GM23248 (cell line): ENCODE measurements at regions not wholly inside any gene's neighbourhood (a gene's known extent, or its start where the extent isn't known, plus 50 kb on each side); places are given as distances from the start of the nearest gene placed in this dataset.

Source experiments
- DNase-seq: peaks from one replicate; pipeline ENCODE4 v3.0.0-alpha.2; 2015
- H2AFZ ChIP-seq: fragments of 200-600 bp; sonication (generic); 2 replicates; pipeline ENCODE4 v1.6.1; 2016; ENCODE audit warnings: antibody characterized with exemption
- H3F3A ChIP-seq: fragments of 200-600 bp; sonication (generic); 2 replicates; pipeline ENCODE4 v1.6.1; 2016; ENCODE audit warnings: mild to moderate bottlenecking, antibody characterized with exemption, mixed run types; ENCODE audit not compliant: insufficient read depth
- H3K27ac ChIP-seq: fragments of 200-600 bp; sonication (generic); 2 replicates; pipeline ENCODE4 v1.5.1; 2016; ENCODE audit warnings: mild to moderate bottlenecking
- H3K27me3 ChIP-seq: fragments of 200-600 bp; sonication (generic); replicated peaks from 2 replicates; pipeline ENCODE4 v1.6.1; 2016; ENCODE audit warnings: mild to moderate bottlenecking; ENCODE audit not compliant: insufficient read depth
- H3K36me3 ChIP-seq: fragments of 200-600 bp; sonication (generic); 2 replicates; pipeline ENCODE4 v1.6.1; 2016; ENCODE audit warnings: low read depth, mild to moderate bottlenecking
- H3K4me1 ChIP-seq: fragments of 200-600 bp; sonication (generic); 2 replicates; pipeline ENCODE4 v1.6.1; 2016; ENCODE audit warnings: mild to moderate bottlenecking; ENCODE audit not compliant: insufficient read depth
- H3K4me2 ChIP-seq: fragments of 200-600 bp; sonication (generic); one replicate; pipeline ENCODE4 v1.6.1; 2016; ENCODE audit warnings: mild to moderate bottlenecking; ENCODE audit not compliant: unreplicated experiment
- H3K4me3 ChIP-seq: fragments of 200-600 bp; sonication (generic); 2 replicates; pipeline ENCODE4 v1.5.1; 2016; ENCODE audit warnings: mild to moderate bottlenecking
- H3K79me2 ChIP-seq: fragments of 200-600 bp; sonication (generic); 2 replicates; pipeline ENCODE4 v1.6.1; 2016; ENCODE audit warnings: mild to moderate bottlenecking; ENCODE audit not compliant: insufficient read depth
- H3K9ac ChIP-seq: fragments of 200-600 bp; sonication (generic); 2 replicates; pipeline ENCODE4 v1.6.1; 2016; ENCODE audit warnings: mild to moderate bottlenecking
- H3K9me2 ChIP-seq: fragments of 200-600 bp; sonication (generic); 2 replicates; pipeline ENCODE4 v1.6.1; 2016; ENCODE audit warnings: mixed run types, mild to moderate bottlenecking, moderate library complexity; ENCODE audit not compliant: insufficient read depth
- H3K9me3 ChIP-seq: fragments of 200-600 bp; sonication (generic); one replicate; pipeline ENCODE4 v1.6.1; 2017; ENCODE audit warnings: low read depth
- H4K20me1 ChIP-seq: fragments of 200-600 bp; sonication (generic); 2 replicates; pipeline ENCODE4 v1.6.0; 2016; ENCODE audit not compliant: insufficient read depth
- EZH2 ChIP-seq: fragments of 200-600 bp; sonication (generic); IDR thresholded peaks from 2 replicates; pipeline ENCODE4 v1.6.1; 2018; ENCODE audit warnings: antibody characterized with exemption, mild to moderate bottlenecking; ENCODE audit not compliant: insufficient read depth, poor library complexity, severe bottlenecking
- EZH2phosphoT487 ChIP-seq: fragments of 200-600 bp; sonication (generic); IDR thresholded peaks from 2 replicates; pipeline ENCODE4 v1.6.1; 2018; ENCODE audit warnings: antibody characterized with exemption, moderate library complexity, mild to moderate bottlenecking, low read depth; ENCODE audit not compliant: insufficient read depth
- WGBS, 2 experiments: methylation state at CpG; one replicate each; pipeline ENCODE4 v1.1.6; 2015 to 2017; ENCODE audit warnings: low lambda C conversion rate in 2 of 2, low coverage in 1 of 2; ENCODE audit errors: missing lambda C conversion rate in 2 of 2; 5-methylcytosine and 5-hydroxymethylcytosine counted together
- in situ Hi-C: fragments of 300-500 bp; cut with MboI; formaldehyde crosslinking; loops from 2 replicates; pipeline ENCODE4 v1.15.0; 2020

DNA sequence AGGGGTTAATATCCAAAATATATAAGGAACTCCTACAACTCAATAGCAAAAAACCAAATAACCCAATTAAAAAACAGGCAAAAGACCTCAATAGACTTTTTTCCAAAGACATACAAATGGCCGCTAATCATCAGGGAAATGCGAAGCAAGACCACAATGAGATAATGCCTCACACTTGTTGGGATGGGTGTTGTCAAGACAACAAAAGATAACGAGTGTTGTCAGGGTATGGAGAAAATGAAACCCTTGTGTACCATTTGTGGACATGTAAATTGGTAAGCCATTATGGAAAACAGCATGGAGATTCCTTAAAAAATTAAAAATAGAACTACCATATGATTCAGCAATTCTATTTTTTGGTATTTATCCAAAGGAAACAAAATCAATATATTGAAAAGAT lies 620.2 kb downstream of the ACTL7B start:
- Histone ChIP-seq H3K4me1 (no peaks in the 10 kb centered on the region), H3K79me2 (no peaks in the 10 kb centered on the region), H2AFZ (no peak overlapping the region), H3K9me2 (no peaks in the 10 kb centered on the region), H3K9me3 (no peaks in the 10 kb centered on the region), H3K36me3 (no peaks in the 10 kb centered on the region), H4K20me1 (no peaks in the 10 kb centered on the region), H3F3A (no peaks in the 10 kb centered on the region), H3K4me3 (no peak overlapping the region), H3K27ac (no peak overlapping the region), H3K27me3 (no peaks in the 10 kb centered on the region), H3K9ac (no peak overlapping the region), H3K4me2 (no peak overlapping the region)
- no peak for DNase-seq
- in situ Hi-C loops, result no loop called here
- WGBS, 2 experiments, result 86 to 87% methylated on average over 3 of the region's 3 CpGs
- TF ChIP-seq EZH2, result no peak
- TF ChIP-seq EZH2phosphoT487, result no peak

DNA sequence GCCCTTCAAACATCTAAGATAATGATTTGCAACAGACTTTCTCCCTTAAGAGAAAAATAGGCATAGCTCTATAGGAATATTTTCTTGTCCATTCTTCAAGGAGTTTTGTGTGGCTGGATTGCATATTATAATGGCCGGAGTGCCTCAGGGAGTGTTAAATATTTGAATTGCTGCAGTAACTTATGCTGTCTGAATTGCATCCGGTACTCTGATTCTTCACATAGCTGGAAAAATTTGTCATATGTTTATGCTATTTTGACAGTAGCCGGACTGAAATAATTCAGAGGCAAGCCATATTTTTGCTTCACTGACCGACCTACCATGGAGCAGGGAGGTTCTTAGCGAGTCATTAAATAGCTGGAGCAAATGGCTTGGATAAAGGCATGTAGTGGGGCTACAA lies 621.0 kb downstream of the ACTL7B start:
- H3K9ac ChIP-seq, result no peak overlapping the region
- in situ Hi-C loops, result no loop called here
- H3K79me2 ChIP-seq, result no peaks in the 10 kb centered on the region
- no peak overlapping the region for H3K27ac ChIP-seq
- H3K27me3 ChIP-seq, result no peaks in the 10 kb centered on the region
- no peaks in the 10 kb centered on the region for H3K9me3 ChIP-seq
- no peaks in the 10 kb centered on the region for H3F3A ChIP-seq
- no peak overlapping the region for H3K4me2 ChIP-seq
- DNase-seq, result no peak
- H3K9me2 ChIP-seq, result no peaks in the 10 kb centered on the region
- no peaks in the 10 kb centered on the region for H3K4me1 ChIP-seq
- no peak overlapping the region for H3K4me3 ChIP-seq
- H4K20me1 ChIP-seq, result no peaks in the 10 kb centered on the region
- no peak overlapping the region for H2AFZ ChIP-seq
- 76 to 80% methylated on average over 5 of the region's 5 CpGs for WGBS, 2 experiments
- H3K36me3 ChIP-seq, result no peaks in the 10 kb centered on the region
- TF ChIP-seq EZH2phosphoT487, result no peak
- no peak for TF ChIP-seq EZH2

DNA sequence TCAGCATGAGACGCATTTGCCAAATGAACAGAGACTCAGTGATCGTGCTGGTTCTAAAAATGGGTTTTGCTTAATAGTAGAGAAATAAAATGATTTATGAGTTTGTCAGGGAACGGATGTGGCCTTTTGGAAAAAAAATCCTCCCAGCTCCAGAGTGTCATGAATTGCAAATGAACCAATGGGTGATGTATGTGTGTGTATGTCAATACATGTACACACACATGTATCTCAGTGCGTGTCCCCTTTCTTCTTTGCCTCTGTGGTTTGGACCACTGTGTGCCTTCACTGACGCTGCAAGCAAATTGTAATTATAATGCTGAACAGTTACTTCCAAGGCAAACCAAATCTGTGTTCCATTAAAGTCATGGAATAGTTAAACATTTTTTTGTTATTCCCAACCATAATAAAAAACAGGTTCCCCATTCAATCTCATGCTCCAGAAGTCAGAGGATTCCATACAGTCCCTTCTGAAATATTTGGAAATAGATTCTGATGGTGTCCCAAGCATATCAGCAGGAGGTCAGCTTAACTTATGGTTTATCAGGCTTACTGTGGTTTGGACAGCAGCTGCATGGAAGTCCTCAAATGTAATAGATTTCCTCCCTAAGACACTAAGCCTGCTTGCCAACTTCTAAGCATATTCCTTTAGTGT lies 630.5 kb downstream of the ACTL7B start:
- H3F3A ChIP-seq, result no peaks in the 10 kb centered on the region
- H3K4me1 ChIP-seq, result no peaks in the 10 kb centered on the region
- no peak overlapping the region for H3K9ac ChIP-seq
- no peaks in the 10 kb centered on the region for H3K9me2 ChIP-seq
- H3K4me3 ChIP-seq, result no peak overlapping the region
- in situ Hi-C loops, result no loop called here
- WGBS, 2 experiments, result 19 to 26% methylated on average over 5 of the region's 5 CpGs
- no peak overlapping the region for H3K27ac ChIP-seq
- no peak for DNase-seq
- 0 out of 2 replicates have a peak, but pooled peaks cover 4% of the 10 kb centered on the region for H3K27me3 ChIP-seq
- H2AFZ ChIP-seq, result no peak overlapping the region
- no peaks in the 10 kb centered on the region for H4K20me1 ChIP-seq
- H3K36me3 ChIP-seq, result no peaks in the 10 kb centered on the region
- no peak for TF ChIP-seq EZH2phosphoT487
- no peak for TF ChIP-seq EZH2
- no peak overlapping the region for H3K4me2 ChIP-seq
- H3K9me3 ChIP-seq, result no peaks in the 10 kb centered on the region
- H3K79me2 ChIP-seq, result no peaks in the 10 kb centered on the region

DNA sequence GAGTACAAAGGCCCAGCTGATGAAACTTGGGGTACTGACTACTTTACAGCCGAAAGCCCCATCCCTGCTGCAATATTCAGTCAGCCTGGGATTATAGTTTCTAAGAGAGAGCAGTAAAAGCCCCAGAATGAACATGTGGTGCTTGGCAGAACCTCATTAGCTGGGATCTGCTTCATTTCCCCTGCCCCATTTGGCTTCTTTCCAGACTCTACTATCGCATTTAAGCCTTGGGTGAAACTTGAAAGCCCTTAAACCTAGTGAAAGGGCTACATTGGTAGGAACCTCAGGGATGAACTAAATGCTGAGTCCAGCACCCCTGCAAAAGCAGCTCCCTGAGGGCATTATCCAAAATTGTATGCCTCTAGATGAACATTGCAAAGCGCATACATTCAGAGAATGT lies 631.1 kb downstream of the ACTL7B start:
- no peak overlapping the region for H3K9ac ChIP-seq
- TF ChIP-seq EZH2 (no peak), EZH2phosphoT487 (no peak)
- WGBS, 2 experiments, result 59 to 66% methylated on average over 3 of the region's 3 CpGs
- no peak overlapping the region for H3K4me2 ChIP-seq
- H3K27me3 ChIP-seq, result 0 out of 2 replicates have a peak, but pooled peaks cover 4% of the 10 kb centered on the region
- H3K9me2 ChIP-seq, result no peaks in the 10 kb centered on the region
- no peak for DNase-seq
- in situ Hi-C loops, result no loop called here
- H3K4me1 ChIP-seq, result no peaks in the 10 kb centered on the region
- no peak overlapping the region for H2AFZ ChIP-seq
- no peaks in the 10 kb centered on the region for H3F3A ChIP-seq
- no peak overlapping the region for H3K27ac ChIP-seq
- H3K79me2 ChIP-seq, result no peaks in the 10 kb centered on the region
- no peaks in the 10 kb centered on the region for H4K20me1 ChIP-seq
- H3K36me3 ChIP-seq, result no peaks in the 10 kb centered on the region
- H3K9me3 ChIP-seq, result no peaks in the 10 kb centered on the region
- H3K4me3 ChIP-seq, result no peak overlapping the region

DNA sequence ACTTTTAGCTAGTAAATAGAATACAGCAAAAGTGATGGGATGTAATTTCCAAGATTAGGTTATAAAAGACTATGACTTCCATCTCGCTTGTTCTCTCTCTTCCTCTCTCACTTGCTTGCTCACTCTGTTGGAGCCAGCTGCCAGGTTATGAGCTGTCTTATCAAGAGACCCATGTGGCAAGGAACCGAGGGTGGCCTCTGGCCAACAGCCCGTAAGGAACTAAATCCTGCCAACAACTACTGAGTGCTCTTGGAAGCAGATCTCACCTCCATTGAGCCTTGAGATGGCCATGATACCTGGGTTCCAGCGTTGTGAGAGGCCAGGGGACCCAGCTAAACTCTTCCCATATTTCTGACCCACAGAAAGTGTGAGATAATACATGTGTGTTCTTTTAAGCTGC lies 636.1 kb downstream of the ACTL7B start:
- Histone ChIP-seq H3F3A (no peaks in the 10 kb centered on the region), H2AFZ (no peak overlapping the region), H3K27ac (no peak overlapping the region), H3K9ac (no peak overlapping the region), H3K9me3 (no peaks in the 10 kb centered on the region), H3K4me2 (no peak overlapping the region), H4K20me1 (no peaks in the 10 kb centered on the region), H3K36me3 (no peaks in the 10 kb centered on the region), H3K79me2 (no peaks in the 10 kb centered on the region), H3K4me1 (no peaks in the 10 kb centered on the region), H3K9me2 (no peaks in the 10 kb centered on the region), H3K27me3 (no peaks in the 10 kb centered on the region), H3K4me3 (no peak overlapping the region)
- TF ChIP-seq EZH2, result no peak
- no peak for TF ChIP-seq EZH2phosphoT487
- WGBS, 2 experiments, result 69 to 75% methylated on average over 4 of the region's 4 CpGs
- in situ Hi-C loops, result no loop called here
- no peak for DNase-seq
